Tibial nerve (tissue), 3 donors: ENCODE measurements at regions not wholly inside any gene's neighbourhood (a gene's known extent, or its start where the extent isn't known, plus 50 kb on each side); places are given as distances from the start of the nearest gene placed in this dataset.

Source experiments
- CTCF ChIP-seq, 5 experiments: fragments of 200-600 bp in 3 of 5; fragments of 450-650 bp in 2 of 5; sonication (generic) in 3 of 5; IDR thresholded peaks; one replicate each; pipeline ENCODE4 v1.5.1; 2016 to 2019; ENCODE audit warnings: antibody characterized with exemption in 5 of 5, mild to moderate bottlenecking in 3 of 5, moderate library complexity in 2 of 5
- POLR2A ChIP-seq, 2 donors: fragments of 450-650 bp; IDR thresholded peaks; one replicate each; pipeline ENCODE4 v1.6.1; 2017; ENCODE audit warnings: antibody characterized with exemption in 2 of 2, mild to moderate bottlenecking in 2 of 2, moderate library complexity in 2 of 2

GRCh38 chr10:10204415-10204814 lies 813.3 kb upstream of the CELF2 start:
- TF ChIP-seq CTCF (IDR thresholded peaks at IDR 0.05): no peak
- TF ChIP-seq POLR2A (IDR thresholded peaks at IDR 0.05): no peak
